HL-60 (cell line): ENCODE measurements at regions not wholly inside any gene's neighbourhood (a gene's known extent, or its start where the extent isn't known, plus 50 kb on each side); places are given as distances from the start of the nearest gene placed in this dataset.

ENCODE experiments used
- DNase-seq, 2 experiments: peaks; one replicate each; pipeline ENCODE4 v3.0.0-alpha.2; 2010 to 2020; ENCODE audit warnings: low read depth in 1 of 2, low spot score in 1 of 2
- H3K27ac ChIP-seq: fragments of 250-450 bp; sonication (Bioruptor Pico); replicated peaks from 2 replicates; pipeline ENCODE4 v1.5.1; 2020; ENCODE audit warnings: mild to moderate bottlenecking, moderate library complexity
- H3K27me3 ChIP-seq: fragments of 250-450 bp; sonication (Bioruptor Pico); 2 replicates; pipeline ENCODE4 v1.5.1; 2021; ENCODE audit warnings: mild to moderate bottlenecking, moderate library complexity; ENCODE audit not compliant: insufficient read depth, poor library complexity, severe bottlenecking
- H3K4me3 ChIP-seq: replicated peaks from 2 replicates; pipeline ENCODE4 v1.5.1; 2011; ENCODE audit warnings: mild to moderate bottlenecking, control low read depth, low read length; ENCODE audit not compliant: insufficient read depth
- CTCF ChIP-seq: IDR thresholded peaks from one replicate; pipeline ENCODE4 v1.5.1; 2011; ENCODE audit warnings: low read length, control low read depth, inconsistent platforms; ENCODE audit not compliant: insufficient read depth
- GABPA ChIP-seq: IDR thresholded peaks from 2 replicates; pipeline ENCODE4 v1.6.1; 2012; ENCODE audit warnings: low read depth
- POLR2AphosphoS5 ChIP-seq: IDR thresholded peaks from 2 replicates; pipeline ENCODE4 v1.6.1; 2012; ENCODE audit warnings: low read depth
- REST ChIP-seq: IDR thresholded peaks from 2 replicates; pipeline ENCODE4 v1.6.1; 2012; ENCODE audit warnings: low read depth; ENCODE audit not compliant: insufficient replicate concordance
- SPI1 ChIP-seq: IDR thresholded peaks from 2 replicates; pipeline ENCODE4 v1.6.1; 2012; ENCODE audit warnings: low read depth, mild to moderate bottlenecking, borderline replicate concordance

GRCh38 chr5:167730656-167731055, 560.8 kb upstream of the WWC1 start:
- no peak for DNase-seq
- TF ChIP-seq GABPA (no peak), REST (no peak), POLR2AphosphoS5 (no peak), SPI1 (no peak), CTCF (no peak)
- no peak overlapping the region for H3K4me3 ChIP-seq
- no peak overlapping the region for H3K27ac ChIP-seq
- H3K27me3 ChIP-seq: no peaks in the 10 kb centered on the region

DNA sequence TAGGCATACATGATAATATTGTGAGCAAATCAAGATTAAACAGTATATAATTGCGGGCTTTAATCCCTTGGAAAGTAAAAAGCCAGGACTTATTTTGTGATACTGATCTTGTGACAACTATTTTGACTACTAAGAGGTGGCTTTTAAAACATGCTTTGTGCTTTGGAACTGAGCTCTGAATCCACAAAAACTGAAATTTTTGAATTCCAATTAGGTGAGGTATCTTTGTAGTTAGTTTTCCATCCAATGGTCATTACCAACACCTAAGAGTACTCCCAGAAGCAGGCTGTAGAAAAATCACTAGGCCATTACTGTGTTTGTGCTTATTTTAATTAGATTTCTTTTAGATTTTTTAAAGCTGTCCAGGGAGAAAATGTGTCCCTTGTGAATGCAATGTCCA, 559.5 kb upstream of the WWC1 start:
- TF ChIP-seq GABPA (no peak), CTCF (no peak), SPI1 (no peak), REST (no peak), POLR2AphosphoS5 (no peak)
- Histone ChIP-seq H3K27me3 (no peaks in the 10 kb centered on the region), H3K27ac (no peak overlapping the region), H3K4me3 (no peak overlapping the region)
- no peak for DNase-seq

GRCh38 chr5:167732499-167732898, 558.9 kb upstream of the WWC1 start:
- no peak for DNase-seq
- no peak overlapping the region for H3K4me3 ChIP-seq
- H3K27ac ChIP-seq: no peak overlapping the region
- TF ChIP-seq POLR2AphosphoS5: no peak
- no peak for TF ChIP-seq SPI1
- no peak for TF ChIP-seq CTCF
- TF ChIP-seq REST: no peak
- no peak for TF ChIP-seq GABPA
- no peaks in the 10 kb centered on the region for H3K27me3 ChIP-seq
